ENCODE measurements at regions not wholly inside any gene's neighbourhood (a gene's known extent, or its start where the extent isn't known, plus 50 kb on each side); places are given as distances from the start of the nearest gene placed in this dataset.

DNA sequence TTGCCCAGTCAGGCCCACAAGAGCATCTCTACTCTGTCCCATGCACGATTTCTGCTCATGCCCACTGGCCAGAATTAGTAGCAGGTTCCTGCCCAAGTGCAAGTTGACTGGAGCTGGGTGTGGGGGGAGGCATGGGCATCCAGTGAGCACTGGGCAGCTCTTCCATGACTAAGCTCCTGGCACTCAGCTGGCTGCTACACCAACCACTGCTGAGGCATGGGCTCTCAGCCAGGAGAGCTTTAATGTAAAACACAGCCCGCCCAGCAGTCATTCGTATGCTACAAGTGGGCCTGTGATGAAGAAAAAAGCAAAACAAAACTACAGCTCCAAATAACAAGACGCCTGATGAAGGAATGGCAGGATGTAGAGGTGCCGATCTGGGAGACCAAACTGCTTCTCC, 335.4 kb upstream of the PFKP start:
- H3K4me3 ChIP-seq (ENCODE audit: low read depth in 1 of 3, low read length in 3 of 3) = no peak overlapping the region
- peaks cover 0 to 5% (median 3%) of the 10 kb centered on the region in 4 donors for H3K9me3 ChIP-seq (ENCODE audit: control insufficient read depth in 4 of 4, low read length in 3 of 4)
- TF ChIP-seq SP1 (IDR thresholded peaks at IDR 0.05) = no peak
- no peak for TF ChIP-seq JUND (IDR thresholded peaks at IDR 0.05)
- TF ChIP-seq RAD21 (IDR thresholded peaks at IDR 0.05) = no peak
- TF ChIP-seq, protein P1, sequence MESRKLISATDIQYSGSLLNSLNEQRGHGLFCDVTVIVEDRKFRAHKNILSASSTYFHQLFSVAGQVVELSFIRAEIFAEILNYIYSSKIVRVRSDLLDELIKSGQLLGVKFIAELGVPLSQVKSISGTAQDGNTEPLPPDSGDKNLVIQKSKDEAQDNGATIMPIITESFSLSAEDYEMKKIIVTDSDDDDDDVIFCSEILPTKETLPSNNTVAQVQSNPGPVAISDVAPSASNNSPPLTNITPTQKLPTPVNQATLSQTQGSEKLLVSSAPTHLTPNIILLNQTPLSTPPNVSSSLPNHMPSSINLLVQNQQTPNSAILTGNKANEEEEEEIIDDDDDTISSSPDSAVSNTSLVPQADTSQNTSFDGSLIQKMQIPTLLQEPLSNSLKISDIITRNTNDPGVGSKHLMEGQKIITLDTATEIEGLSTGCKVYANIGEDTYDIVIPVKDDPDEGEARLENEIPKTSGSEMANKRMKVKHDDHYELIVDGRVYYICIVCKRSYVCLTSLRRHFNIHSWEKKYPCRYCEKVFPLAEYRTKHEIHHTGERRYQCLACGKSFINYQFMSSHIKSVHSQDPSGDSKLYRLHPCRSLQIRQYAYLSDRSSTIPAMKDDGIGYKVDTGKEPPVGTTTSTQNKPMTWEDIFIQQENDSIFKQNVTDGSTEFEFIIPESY (IDR thresholded peaks at IDR 0.05) = no peak
- TF ChIP-seq RXRA (IDR thresholded peaks at IDR 0.05) = no peak
- no peak for TF ChIP-seq FOXA1 (IDR thresholded peaks at IDR 0.05)
- no peak for TF ChIP-seq HNF4A (conservative IDR thresholded peaks at IDR 0.05)
- TF ChIP-seq MAX (IDR thresholded peaks at IDR 0.05) = no peak
- no peak for TF ChIP-seq NR2F2 (IDR thresholded peaks at IDR 0.05)
- no peak for TF ChIP-seq GABPA (IDR thresholded peaks at IDR 0.05 in 1 of 2, conservative IDR thresholded peaks at IDR 0.05 in 1 of 2)
- TF ChIP-seq YY1 (IDR thresholded peaks at IDR 0.05) = no peak
- TF ChIP-seq, protein P2, sequence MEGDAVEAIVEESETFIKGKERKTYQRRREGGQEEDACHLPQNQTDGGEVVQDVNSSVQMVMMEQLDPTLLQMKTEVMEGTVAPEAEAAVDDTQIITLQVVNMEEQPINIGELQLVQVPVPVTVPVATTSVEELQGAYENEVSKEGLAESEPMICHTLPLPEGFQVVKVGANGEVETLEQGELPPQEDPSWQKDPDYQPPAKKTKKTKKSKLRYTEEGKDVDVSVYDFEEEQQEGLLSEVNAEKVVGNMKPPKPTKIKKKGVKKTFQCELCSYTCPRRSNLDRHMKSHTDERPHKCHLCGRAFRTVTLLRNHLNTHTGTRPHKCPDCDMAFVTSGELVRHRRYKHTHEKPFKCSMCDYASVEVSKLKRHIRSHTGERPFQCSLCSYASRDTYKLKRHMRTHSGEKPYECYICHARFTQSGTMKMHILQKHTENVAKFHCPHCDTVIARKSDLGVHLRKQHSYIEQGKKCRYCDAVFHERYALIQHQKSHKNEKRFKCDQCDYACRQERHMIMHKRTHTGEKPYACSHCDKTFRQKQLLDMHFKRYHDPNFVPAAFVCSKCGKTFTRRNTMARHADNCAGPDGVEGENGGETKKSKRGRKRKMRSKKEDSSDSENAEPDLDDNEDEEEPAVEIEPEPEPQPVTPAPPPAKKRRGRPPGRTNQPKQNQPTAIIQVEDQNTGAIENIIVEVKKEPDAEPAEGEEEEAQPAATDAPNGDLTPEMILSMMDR (IDR thresholded peaks at IDR 0.05; ENCODE audit: low read depth, low read length, missing input control) = no peak
- TF ChIP-seq EGR1 (IDR thresholded peaks at IDR 0.05; ENCODE audit: low read depth in 2 of 2) = no peak
- TF ChIP-seq, protein P3, sequence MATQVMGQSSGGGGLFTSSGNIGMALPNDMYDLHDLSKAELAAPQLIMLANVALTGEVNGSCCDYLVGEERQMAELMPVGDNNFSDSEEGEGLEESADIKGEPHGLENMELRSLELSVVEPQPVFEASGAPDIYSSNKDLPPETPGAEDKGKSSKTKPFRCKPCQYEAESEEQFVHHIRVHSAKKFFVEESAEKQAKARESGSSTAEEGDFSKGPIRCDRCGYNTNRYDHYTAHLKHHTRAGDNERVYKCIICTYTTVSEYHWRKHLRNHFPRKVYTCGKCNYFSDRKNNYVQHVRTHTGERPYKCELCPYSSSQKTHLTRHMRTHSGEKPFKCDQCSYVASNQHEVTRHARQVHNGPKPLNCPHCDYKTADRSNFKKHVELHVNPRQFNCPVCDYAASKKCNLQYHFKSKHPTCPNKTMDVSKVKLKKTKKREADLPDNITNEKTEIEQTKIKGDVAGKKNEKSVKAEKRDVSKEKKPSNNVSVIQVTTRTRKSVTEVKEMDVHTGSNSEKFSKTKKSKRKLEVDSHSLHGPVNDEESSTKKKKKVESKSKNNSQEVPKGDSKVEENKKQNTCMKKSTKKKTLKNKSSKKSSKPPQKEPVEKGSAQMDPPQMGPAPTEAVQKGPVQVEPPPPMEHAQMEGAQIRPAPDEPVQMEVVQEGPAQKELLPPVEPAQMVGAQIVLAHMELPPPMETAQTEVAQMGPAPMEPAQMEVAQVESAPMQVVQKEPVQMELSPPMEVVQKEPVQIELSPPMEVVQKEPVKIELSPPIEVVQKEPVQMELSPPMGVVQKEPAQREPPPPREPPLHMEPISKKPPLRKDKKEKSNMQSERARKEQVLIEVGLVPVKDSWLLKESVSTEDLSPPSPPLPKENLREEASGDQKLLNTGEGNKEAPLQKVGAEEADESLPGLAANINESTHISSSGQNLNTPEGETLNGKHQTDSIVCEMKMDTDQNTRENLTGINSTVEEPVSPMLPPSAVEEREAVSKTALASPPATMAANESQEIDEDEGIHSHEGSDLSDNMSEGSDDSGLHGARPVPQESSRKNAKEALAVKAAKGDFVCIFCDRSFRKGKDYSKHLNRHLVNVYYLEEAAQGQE (IDR thresholded peaks at IDR 0.05) = no peak
- no peaks in the 10 kb centered on the region for H3K36me3 ChIP-seq (ENCODE audit: control insufficient read depth in 4 of 4, insufficient read depth in 3 of 4, low read depth in 1 of 4, low read length in 3 of 4)
- H3K27ac ChIP-seq (ENCODE audit: low read depth in 1 of 2, low read length in 2 of 2) = no peak overlapping the region
- DNase-seq (ENCODE audit: low spot score) = no peak
- no peak overlapping the region for H3K9ac ChIP-seq (ENCODE audit: low read depth in 1 of 2, low read length in 2 of 2)
- H3K4me1 ChIP-seq (ENCODE audit: control insufficient read depth in 4 of 4, insufficient read depth in 4 of 4, low read length in 3 of 4) = no peaks in the 10 kb centered on the region
- 80% methylated on average over 5 of the region's 5 CpGs for WGBS
- H3K27me3 ChIP-seq (ENCODE audit: control insufficient read depth in 4 of 4, insufficient read depth in 4 of 4, low read length in 3 of 4) = peaks cover 0 to 7% (median 0%) of the 10 kb centered on the region in 4 donors

GRCh38 chr10:2729197-2729596, 338.2 kb upstream of the PFKP start:
- H3K4me3 ChIP-seq (ENCODE audit: low read depth in 1 of 3, low read length in 3 of 3) = no peak overlapping the region
- no peak for DNase-seq (ENCODE audit: low spot score)
- H3K9ac ChIP-seq (ENCODE audit: low read depth in 1 of 2, low read length in 2 of 2) = no peak overlapping the region
- H3K4me1 ChIP-seq (ENCODE audit: control insufficient read depth in 4 of 4, insufficient read depth in 4 of 4, low read length in 3 of 4) = no peaks in the 10 kb centered on the region
- no peaks in the 10 kb centered on the region for H3K36me3 ChIP-seq (ENCODE audit: control insufficient read depth in 4 of 4, insufficient read depth in 3 of 4, low read depth in 1 of 4, low read length in 3 of 4)
- no peak overlapping the region for H3K27ac ChIP-seq (ENCODE audit: low read depth in 1 of 2, low read length in 2 of 2)
- peaks cover 0 to 5% (median 3%) of the 10 kb centered on the region in 4 donors for H3K9me3 ChIP-seq (ENCODE audit: control insufficient read depth in 4 of 4, low read length in 3 of 4)
- H3K27me3 ChIP-seq (ENCODE audit: control insufficient read depth in 4 of 4, insufficient read depth in 4 of 4, low read length in 3 of 4) = no peaks in the 10 kb centered on the region
- WGBS = 61% methylated on average over 4 of the region's 4 CpGs
- no peak for TF ChIP-seq JUND (IDR thresholded peaks at IDR 0.05)
- TF ChIP-seq HNF4A (conservative IDR thresholded peaks at IDR 0.05) = no peak
- TF ChIP-seq NR2F2 (IDR thresholded peaks at IDR 0.05) = no peak
- TF ChIP-seq, protein P3 (IDR thresholded peaks at IDR 0.05) = no peak
- no peak for TF ChIP-seq EGR1 (IDR thresholded peaks at IDR 0.05; ENCODE audit: low read depth in 2 of 2)
- TF ChIP-seq, protein P1 (IDR thresholded peaks at IDR 0.05) = no peak
- no peak for TF ChIP-seq RXRA (IDR thresholded peaks at IDR 0.05)
- no peak for TF ChIP-seq YY1 (IDR thresholded peaks at IDR 0.05)
- TF ChIP-seq, protein P2 (IDR thresholded peaks at IDR 0.05; ENCODE audit: low read depth, low read length, missing input control) = no peak
- TF ChIP-seq MAX (IDR thresholded peaks at IDR 0.05) = no peak
